CD4-positive, alpha-beta T cell treated with Interleukin-17A for 4 hours (primary cell): ENCODE measurements at regions not wholly inside any gene's neighbourhood (a gene's known extent, or its start where the extent isn't known, plus 50 kb on each side); places are given as distances from the start of the nearest gene placed in this dataset.
"Not testable (repeated sequence)": the region's sequence is repeated elsewhere in the genome, so short reads cannot be mapped to it uniquely, and the experiment has no call there.

Experiments
- DNase-seq: peaks from one replicate; pipeline ENCODE4 v3.0.0-alpha.2; 2020; ENCODE audit warnings: mixed read lengths

DNA sequence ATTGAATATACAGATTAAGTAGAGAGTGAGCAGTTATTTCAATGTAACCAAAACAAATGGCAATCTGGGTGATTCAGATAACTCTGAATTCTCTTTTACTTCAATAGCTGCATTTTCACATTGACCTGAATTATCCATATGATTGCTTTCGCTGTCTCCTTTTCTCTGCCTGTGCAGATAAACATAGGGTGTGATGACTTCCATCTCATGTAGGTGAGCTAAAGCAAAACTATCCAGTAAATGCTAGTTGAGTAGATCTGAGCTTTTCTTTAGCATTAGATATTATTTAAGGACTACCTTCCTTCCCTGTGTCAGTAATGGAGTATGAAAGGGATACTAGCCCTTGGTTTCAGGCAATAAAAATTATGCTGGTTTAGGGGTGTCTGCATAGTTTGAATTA lies 288.6 kb downstream of the OXSM start:
- no peak for DNase-seq

DNA sequence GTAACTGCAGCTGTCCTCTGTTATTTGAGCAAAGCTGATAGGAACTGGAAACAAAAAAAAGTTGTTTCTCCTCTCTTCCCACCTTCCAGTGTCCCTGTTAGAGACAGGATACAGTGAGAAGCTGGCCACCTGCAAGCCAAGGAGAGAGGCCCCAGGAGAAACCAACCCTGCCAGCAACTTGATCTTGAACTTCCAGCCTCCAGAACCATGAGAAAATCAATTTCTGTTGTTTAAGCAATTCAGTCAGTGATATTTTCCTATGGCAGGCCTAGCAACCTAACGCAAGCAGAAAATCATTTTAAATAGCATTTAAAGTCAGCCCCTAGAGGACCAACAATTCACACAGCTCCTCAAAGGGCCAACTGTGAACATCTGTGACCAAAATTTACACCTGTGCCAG lies 291.3 kb downstream of the OXSM start:
- DNase-seq, result no peak

- DNase-seq, result no peak
Observed at GRCh38 chr3:26081806-26082205, 291.9 kb downstream of the OXSM start.

- DNase-seq, result no peak
Observed at GRCh38 chr3:26082911-26083310, 293.0 kb downstream of the OXSM start.

DNA sequence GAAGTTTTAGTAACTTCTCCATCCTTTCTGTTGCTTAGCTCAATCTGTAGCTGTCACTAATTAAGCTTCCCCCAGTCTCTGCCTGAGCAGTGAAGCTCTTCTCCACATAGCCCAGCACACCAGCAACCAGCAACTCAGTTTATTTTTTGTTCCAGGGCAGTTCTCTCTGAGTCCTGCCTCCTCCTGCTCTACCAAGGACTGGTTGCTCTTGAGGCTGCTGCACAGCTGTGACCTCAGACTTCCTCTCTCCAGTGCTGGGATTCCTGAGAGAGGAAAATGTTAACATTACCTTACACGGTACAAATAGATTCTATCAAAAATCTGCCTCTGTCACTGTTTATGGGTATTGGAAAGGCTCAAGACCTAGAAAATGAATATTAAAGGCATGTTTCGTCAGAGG lies 294.7 kb downstream of the OXSM start:
- DNase-seq, result no peak

- DNase-seq, result no peak
Observed at GRCh38 chr3:26087751-26088150, 297.9 kb downstream of the OXSM start.

GRCh38 chr3:26089249-26089648 lies 299.4 kb downstream of the OXSM start:
- no peak for DNase-seq

GRCh38 chr3:26090589-26090988 lies 300.7 kb downstream of the OXSM start:
- DNase-seq, result no peak

DNA sequence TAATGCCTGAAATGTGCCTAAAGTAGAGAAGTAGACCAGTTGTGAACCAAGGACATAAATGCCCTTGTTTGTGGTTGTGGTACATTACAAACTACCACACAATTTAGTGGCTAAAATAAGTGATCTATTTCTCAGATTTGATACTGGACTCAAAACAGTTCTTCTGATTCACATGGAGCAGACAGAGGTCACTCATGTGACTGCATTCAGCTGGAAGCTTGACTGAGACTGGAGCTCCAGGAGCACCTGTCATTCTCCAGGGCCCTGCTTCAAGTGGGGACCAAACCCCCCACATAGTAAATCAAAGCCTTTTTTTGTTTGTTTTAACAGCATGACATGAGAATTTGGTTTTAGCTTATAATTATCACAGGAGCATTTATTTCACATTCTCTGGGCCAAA lies 301.2 kb downstream of the OXSM start:
- no peak for DNase-seq

GRCh38 chr3:26091626-26092025 lies 301.7 kb downstream of the OXSM start:
- DNase-seq, result no peak

DNA sequence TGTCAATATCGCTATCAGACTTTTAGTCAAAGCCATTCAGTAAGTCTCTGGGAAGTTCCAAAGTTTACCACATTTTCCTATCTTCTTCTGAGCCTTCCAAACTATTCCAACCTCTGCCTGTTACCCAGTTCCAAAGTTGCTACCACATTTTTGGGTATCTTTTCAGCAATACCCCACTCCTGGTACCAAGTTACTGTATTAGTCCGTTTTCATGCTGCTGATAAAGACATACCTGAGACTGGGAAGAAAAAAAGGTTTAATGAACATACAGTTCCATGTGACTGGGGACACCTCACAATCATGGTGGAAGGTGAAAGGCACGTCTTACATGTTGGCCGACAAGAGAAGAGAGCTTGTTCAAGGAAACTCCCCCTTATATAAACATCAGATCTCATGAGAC lies 307.2 kb downstream of the OXSM start:
- DNase-seq, result not testable (repeated sequence)

DNA sequence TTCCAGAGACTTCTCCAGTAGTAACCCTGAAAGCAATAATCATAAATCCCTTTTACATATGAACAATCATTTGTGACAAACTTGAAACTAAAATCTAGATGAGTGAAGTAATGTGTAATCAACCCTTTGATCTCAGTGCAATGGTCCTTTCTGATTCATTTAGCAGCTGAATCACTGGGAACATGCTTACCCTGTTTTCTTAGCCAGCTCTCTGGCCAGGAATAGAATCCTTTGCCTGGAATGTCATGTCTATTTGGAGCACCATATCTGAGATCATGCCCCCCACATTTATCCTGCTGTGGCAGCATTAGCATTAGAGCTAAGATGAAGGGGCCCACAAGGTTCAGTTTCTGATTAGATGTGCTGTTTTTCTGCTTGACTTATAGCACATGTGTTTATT lies 309.8 kb downstream of the OXSM start:
- DNase-seq, result no peak

DNA sequence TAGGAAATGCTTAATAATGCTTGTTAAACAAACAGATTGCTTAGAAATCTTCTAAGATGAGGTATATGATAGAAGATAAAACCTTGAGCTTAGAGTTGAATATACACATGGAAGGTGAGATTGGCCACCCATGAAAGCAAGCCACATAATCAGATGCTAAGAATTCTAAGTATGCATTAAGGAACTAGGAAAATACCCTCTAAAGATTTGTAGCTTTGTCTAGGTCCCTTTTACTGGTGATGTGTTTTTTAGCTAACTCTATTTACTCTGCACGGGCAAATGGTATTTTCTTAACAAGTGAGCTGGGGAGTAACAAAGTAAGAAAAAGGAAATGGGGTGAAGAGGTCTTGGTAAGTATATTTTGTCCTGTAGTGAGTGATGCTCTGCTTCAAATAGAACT lies 310.3 kb downstream of the OXSM start:
- no peak for DNase-seq

GRCh38 chr3:26102376-26102775 lies 312.5 kb downstream of the OXSM start:
- DNase-seq, result no peak

GRCh38 chr3:26104851-26105251 lies 315.0 kb downstream of the OXSM start:
- no peak for DNase-seq

GRCh38 chr3:26105261-26105660 lies 315.4 kb downstream of the OXSM start:
- DNase-seq, result no peak

- DNase-seq, result no peak
Observed at GRCh38 chr3:26106228-26106627, 316.3 kb downstream of the OXSM start.

- no peak for DNase-seq
Observed at GRCh38 chr3:26108846-26109489, 319.1 kb downstream of the OXSM start.

- DNase-seq, result no peak
Observed at GRCh38 chr3:26114851-26115250, 325.0 kb downstream of the OXSM start.

DNA sequence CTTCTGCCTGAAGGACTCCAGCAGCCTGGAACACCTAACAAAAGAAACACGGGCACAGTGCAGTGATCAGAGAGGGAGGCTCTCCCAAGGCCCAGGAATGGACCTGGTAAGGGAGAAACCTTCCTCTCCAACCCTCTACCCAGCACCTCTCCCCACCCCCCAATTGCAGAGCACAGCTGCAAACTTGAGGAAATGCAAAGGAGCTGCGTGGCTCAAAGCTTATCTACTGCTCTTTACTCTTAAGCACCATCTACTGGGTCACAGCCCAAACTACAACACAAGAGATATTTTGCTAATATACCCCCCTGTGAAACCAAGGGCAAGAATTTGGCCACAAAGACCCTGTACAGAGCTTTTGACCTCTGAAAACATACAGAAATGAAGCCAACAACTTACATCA lies 328.3 kb downstream of the OXSM start:
- DNase-seq, result no peak

DNA sequence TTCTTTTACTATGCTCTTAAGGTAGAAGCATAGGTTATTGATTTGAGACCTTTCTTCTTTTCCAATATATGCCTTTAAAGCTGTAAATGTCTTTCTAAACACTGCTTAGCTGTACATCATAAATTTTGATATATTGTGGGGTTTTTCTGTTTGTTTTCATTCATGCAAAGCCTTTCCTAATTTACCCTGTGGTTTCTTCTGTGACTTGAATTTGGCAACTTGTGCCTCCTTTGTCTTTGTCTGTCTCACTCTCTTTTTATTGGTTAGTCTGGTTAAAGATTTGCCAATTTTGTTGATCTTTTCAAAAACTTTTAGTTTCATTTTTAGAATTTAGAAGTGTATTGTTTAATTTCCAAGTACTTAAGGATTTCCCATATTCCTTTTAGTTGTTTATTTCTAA lies 343.1 kb downstream of the OXSM start:
- DNase-seq, result no peak

DNA sequence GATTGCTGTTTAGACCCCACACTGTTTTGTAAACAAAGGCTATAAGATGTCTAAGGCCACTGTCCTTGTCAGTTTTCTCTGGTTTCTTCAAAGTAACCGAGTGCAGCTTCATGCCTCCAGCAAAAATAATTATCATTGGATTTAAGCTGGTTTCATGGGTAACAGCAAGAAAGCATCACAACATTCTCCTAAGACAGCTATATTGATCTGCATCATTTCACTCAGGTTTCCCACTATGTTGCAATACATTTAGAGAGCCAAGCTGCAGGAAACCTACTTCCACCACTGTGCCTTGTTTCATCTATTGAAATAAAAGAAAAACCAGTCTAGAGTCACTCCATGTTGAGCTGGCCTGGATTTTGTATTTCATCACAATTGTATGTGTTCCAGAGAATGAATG lies 351.4 kb downstream of the OXSM start:
- no peak for DNase-seq

DNA sequence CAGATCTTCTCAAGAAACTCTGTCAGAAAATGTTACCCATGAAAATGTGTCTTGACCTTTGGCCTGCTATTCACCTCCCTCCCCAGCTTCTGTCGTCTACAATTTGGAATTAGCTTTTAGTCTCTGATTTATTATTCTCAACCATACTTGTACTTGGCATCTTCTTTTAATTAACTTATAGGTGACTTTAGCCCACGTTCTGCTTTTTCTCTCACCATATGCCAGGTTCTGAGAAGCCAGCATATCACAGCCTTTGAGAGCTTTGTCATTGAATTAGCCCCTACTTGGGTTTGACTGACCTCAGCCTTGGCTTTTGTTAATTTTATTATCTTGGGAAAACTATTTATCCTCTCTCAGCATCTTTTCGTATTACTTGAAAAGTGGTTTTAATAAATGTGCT lies 355.9 kb downstream of the OXSM start:
- DNase-seq, result no peak

- DNase-seq, result not testable (repeated sequence)
Observed at GRCh38 chr3:26157428-26157827, 367.5 kb downstream of the OXSM start.

- no peak for DNase-seq
Observed at GRCh38 chr3:26171006-26171405, 381.1 kb downstream of the OXSM start.

DNA sequence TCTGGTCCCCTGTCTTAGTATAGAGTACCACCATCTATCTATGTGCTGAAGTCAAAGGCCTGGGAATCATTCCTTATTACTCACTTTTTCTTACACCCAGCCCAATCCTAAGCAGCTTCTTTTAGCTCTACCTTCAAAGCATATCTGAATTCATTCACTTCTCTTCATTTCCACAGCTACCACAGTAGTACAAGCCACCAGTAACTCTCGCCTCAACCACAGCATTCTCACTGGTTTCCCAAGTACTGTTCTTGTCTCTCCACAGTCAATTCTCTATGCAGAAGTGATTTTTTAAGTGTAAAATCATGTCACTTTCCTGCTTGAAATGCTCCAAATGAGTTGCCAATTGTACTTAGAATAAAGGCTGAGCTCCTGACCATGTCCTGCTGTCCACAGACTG lies 401.7 kb downstream of the OXSM start:
- DNase-seq, result no peak
